ENCODE measurements at regions not wholly inside any gene's neighbourhood (a gene's known extent, or its start where the extent isn't known, plus 50 kb on each side); places are given as distances from the start of the nearest gene placed in this dataset.
"Not testable (repeated sequence)": the region's sequence is repeated elsewhere in the genome, so short reads cannot be mapped to it uniquely, and the experiment has no call there.

DNA sequence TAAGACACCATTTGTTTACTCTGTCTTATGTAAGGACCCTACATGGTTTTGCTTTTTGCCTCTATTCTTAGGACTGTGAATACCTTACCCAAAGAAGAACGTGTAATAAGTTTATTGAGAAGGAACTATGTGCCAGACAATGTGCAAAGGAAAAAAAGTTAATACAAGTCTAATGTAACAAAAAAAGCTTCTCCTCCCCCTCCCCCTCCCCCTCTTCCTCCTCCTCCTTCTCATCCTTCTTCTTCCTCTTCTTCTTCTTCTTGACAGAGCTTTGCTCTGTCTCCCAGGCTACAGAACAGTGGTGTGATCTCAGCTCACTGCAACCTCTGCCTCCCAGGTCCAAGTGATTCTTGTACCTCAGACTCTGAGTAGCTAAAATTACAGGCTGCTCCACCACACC, 50.9 kb upstream of the MITF start:
- no peak for DNase-seq

- no peak for DNase-seq
These were observed 51.6 kb upstream of the MITF start for GRCh38 chr3:69687641-69688040.

DNA sequence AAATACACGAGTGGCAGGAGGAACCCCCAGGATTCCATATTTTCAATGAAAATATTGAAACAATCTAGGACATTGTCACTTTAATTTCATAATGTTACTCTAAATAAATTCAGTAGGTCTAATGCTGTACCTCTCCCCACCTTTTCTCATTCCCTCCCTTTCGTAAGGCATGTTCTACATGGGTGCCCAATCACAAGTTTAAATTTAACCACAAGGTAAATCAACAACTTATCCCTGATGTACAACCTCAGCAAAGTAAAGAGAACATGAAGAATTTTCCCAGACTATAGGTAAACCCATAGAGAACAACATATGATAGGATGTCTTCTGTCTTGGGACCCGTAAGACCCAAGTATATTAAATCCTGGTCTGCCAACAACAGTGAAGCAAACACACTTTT, 53.2 kb upstream of the MITF start:
- no peak for DNase-seq

GRCh38 chr3:69684309-69684961, 54.8 kb upstream of the MITF start:
- no peak for DNase-seq

- no peak for DNase-seq
These were observed 56.0 kb upstream of the MITF start for GRCh38 chr3:69683082-69683806.

- not testable (repeated sequence) for DNase-seq
These were observed 61.8 kb upstream of the MITF start for GRCh38 chr3:69677456-69677855.

DNA sequence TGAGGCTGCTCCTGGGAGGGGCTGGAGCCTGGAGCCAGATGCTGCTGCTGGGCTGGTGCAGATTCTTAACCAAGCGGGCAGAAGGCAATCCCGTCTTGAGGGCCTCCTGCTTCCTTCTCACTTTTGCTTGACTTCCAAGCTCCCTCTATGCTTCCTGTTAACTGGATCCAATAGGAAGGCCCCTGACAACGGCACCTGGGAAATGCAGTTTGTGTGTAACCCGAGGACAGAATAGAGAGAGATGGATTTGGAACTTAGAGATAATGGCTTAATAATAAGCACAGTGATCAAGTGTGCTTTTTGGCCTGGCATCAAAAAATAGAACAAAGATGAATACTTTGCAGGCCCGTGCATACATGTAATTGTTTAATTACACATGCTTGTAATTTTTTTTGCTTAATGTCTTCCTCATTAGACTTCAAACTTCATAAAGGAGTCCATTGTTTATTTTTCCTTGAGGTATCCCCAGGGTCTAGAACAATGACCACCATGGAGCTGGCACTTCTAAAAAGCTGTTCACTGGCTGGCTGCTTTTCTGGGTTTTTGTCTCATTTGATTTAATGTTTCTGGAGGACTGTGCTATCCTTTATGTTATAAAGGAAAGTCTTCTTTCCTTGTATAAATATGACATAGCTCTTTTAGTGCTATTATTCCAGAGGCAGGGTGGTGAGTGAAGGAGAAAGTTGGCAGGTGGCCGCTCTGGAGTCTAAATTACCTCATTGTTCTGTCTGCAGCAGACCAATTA, 63.3 kb upstream of the MITF start:
- DNase-seq, result no peak

GRCh38 chr3:69674752-69675151, 64.5 kb upstream of the MITF start:
- DNase-seq, result no peak

DNA sequence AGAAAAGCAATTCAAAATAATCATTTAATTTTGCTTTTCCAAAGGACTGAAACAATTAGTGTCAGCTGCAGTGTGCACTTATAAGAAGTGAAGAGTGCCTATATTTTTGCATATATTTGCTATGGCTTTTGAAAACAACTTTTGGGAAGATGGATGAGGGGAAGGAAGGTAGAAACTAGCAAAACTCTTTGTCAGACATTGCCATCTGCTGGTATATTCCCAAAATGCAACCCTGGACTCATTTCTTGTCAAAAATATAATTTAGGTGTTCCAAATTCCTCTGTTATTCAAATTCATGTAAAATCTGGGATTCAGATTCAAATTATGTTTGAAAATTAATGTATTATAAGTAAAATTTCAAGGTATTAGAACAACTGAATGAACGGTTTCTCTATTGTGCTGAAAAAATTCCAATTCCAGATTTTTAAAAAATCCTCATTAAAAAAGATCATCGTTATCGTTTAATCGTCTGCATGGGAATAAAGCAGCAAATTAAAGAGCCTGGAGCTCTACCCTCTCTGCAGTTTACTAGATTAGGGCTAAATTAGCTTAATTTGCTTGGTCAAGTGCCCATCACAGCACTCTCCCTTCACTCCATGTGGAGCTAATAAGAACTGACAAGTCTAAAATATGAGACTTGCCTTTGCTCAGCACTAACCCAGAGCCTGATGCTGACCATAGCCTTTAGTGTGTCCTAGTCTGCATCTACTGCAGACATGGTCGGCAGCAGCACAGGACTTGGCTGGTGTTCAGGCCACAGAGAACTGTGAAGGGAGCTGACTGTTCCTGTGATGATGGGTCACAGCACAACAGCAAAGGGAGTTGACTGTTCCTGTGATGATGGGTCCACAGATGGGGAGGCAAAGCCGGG, 67.9 kb upstream of the MITF start:
- DNase-seq, result no peak

DNA sequence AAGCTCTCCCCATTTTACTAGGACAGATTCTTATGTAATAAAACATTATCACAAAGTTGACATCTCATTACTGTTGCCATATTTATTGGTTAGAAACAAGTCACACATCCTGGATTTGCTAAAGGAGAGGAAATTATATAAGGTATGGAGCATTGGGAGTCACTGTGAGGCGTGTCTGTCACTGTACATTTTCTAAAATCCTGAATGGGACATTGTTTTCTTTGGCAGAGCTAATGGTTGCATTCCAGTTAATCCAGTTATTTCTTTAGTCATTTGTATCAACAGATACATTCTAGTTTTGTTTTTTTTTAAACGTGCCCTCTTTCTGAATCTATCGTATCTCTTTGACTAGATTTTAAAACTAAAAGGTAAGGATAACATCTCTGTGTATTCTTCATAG, 70.2 kb upstream of the MITF start:
- DNase-seq, result no peak

DNA sequence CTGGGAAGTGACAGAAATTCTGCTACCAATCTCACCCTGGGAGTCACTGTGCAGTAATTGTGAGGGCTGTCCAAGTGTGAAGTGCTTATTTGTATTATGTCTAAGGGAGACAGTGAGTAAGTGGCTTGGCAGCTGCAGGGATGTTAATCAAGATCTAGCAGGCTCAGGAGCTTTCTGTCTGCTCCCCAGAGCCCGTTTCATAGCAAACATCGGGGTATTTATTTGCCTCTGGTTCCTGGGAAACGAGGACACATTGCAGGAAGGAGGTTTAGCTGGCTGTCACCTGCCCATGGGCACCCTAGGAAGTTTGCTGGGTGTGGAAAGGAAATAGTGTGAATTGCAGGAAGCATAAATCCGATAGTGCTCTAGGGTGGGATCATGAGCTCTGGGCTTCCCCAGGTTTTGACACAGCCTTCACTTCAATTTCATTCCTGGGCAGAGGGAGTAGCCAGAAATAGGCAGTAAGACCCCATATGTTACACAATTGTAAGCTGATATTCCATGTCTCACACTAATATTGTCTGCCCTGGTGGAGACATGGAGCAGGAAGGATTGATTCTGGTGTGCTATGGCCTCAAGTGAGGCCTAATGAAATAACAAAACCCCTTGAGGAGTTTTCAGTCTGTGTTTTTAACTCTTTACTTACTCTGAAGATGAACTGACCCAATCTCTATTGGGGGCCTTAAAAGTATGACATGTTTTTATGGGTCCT, 74.1 kb upstream of the MITF start:
- DNase-seq, result peak; percentile 60

GRCh38 chr3:69660631-69661030, 78.6 kb upstream of the MITF start:
- DNase-seq, result no peak

DNA sequence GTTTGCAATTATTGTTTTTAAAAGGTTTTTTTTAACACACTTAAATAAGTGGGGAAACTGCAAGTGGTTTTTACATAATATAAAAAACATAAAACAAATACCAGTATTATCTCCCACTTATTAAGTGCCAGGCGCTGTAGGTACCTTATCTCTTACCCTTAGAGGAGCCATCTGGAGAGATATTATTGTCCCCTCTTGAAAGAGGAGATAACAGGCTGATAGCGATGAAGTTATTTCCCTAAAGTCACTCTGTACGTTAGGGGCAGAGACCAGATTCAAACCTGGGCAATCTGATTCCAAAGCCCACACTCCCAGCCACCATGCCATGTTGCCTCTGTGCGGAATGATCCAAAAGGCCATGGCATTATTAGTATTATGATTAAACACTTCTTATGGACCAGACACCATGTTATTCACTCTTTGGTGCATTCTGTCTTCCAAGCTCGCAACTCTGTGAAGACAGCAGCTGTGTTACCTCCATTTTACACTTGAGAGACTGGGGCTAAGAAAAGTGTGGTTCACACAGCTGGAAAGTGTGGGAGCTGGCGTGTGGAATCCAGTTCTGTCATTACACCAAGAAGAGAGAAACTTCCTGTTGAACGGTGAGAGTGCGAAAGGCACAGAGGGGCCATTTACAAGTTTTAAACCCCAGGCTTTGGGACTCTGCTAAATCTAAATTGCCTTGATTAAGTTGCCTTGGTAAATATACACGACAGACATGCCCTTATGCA, 79.9 kb upstream of the MITF start:
- no peak for DNase-seq

DNA sequence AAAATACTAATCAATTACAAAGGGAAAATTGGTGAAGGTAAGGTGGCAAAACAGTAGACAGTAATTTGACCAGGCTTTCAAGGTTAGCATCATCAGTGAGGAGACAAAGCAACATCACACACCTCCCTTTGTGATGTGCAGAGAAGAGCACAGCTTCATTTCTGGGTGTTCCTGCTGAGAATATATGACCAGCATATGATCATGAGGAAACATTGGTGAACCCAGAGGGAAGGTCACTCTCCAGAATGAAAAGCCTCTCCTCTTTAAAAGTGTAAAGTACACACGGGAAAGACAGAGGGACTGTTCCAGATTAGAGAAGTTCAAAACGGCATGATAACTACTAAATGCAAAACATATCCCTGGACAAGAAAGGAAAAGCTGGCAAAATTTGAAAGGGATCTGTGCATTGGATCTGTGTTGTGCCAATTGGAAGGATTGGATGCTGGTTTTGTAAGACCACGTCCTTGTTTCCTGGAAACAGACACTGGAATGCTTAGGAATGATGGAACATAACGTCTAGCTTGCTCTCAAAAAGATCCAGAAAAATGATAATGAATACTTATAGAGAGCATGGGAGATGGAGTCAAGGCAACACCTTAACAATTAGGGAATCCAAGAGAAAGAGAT, 80.6 kb upstream of the MITF start:
- DNase-seq, result no peak

DNA sequence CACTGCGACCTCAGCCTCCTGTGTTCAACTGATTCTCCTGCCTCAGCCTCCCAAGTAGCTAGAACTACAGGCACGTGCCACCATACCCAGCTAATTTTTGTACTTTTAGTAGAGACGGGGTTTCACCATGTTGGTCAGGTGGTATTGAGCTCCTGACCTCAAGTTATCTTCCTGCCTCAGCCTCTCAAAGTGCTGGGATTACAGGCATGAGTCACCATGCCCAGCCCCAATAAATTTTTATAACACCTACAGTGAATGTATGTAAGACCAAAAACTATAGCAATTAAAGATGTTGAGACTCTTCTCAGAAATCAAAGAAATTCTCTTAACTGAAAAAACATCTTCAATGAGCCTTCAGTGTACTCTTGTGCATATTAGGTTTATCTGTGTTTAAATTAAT, 82.2 kb upstream of the MITF start:
- not testable (repeated sequence) for DNase-seq

DNA sequence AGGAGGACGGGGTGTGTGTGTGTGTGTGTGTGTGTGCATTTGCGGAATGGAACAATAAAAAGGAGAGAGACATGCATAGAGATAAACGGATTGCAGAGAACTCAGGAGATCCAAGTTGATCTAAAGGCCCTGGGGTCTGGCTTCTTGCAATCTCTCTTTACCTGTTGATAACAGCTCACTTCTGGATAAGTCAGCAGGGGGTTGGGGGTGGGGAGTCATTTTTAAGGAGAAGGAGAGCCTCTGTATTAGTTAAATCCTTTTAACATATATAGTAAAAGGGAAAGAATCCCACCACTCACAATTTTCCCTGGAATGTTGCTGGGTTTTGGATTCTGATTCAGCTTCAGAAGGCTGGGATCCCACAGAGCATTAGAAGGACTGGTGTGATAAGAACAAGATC, 87.5 kb upstream of the MITF start:
- DNase-seq, result no peak

GRCh38 chr3:69650066-69650419, 89.2 kb upstream of the MITF start:
- no peak for DNase-seq

DNA sequence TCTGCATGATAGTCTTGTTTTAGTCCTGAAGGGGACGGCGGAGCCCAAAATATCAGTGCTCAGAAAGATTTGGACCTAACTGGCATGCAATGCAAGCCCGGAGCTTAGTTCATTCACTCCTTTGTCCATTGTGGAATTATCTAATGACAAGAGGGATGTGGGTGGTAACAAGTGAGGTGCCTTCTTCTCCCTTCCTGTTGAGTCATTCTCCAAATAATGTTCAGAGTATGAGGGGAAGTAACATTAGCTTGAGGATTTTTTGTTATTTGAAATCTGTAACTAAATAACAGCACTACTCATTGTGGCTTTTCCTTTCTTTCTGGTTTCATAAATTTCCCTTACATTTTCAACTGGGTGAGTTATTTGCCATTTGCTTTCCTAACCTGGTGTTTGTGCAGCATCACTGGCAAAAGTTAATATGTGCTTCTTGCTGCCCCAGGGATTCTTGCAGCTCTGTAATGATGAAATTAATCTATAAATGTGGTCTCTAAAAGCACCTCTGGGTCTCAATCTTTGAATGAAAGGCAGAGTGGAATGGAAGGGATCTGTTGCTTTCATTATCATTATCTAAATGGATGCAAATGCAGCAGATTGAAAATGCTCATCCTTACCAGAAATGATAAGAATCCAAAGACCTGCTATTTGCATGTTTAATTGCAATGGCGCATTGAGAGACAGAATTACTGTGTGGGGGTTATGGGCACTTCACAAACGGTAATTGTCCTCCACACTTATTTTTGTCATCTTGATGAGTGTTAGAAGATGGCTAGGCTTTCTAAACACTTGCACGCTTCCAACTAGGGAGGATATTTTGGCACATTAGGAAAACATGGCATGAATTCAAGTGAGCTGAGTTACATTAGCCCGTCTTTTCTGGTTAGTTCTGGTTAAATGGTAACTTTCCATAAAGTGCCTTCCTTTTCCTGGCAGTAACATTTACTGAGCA, 89.9 kb upstream of the MITF start:
- peak; percentile 20 for DNase-seq

DNA sequence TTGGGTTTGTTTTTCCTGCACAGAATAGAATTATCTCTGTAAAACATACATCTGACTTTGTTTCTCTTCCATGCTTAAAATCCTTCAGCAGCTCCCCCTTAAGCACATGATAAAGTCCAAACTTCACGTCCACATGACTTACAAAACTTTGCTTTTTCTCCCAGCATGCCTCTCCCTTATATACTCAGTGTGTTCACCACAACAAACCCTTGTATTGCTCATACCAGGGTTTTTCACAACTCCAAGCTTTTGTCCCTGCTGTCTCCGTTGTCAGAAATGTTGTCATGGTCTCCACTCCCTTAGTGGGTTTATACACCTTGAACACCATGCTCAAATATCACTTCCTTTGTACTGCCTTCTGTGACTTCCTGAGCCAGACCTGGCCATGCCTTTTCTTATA, 91.1 kb upstream of the MITF start:
- no peak for DNase-seq

GRCh38 chr3:69647511-69648110, 91.7 kb upstream of the MITF start:
- DNase-seq, result no peak
